HG03342 (cell line): ENCODE measurements at regions not wholly inside any gene's neighbourhood (a gene's known extent, or its start where the extent isn't known, plus 50 kb on each side); places are given as distances from the start of the nearest gene placed in this dataset.

ENCODE experiments used
- ATAC-seq: cut with Tn5 transposase; IDR thresholded peaks from one replicate; pipeline ENCODE4 v1.9.1; 2021; ENCODE audit warnings: mild to moderate bottlenecking, moderate library complexity; ENCODE audit not compliant: unreplicated experiment

- ATAC-seq = no peak
Observed at GRCh38 chrX:149275836-149276235, 229.3 kb downstream of the IDS start.

- no peak for ATAC-seq
Observed at GRCh38 chrX:149274516-149275105, 230.5 kb downstream of the IDS start.

- ATAC-seq = no peak
Observed at GRCh38 chrX:149272690-149273463, 232.2 kb downstream of the IDS start.

DNA sequence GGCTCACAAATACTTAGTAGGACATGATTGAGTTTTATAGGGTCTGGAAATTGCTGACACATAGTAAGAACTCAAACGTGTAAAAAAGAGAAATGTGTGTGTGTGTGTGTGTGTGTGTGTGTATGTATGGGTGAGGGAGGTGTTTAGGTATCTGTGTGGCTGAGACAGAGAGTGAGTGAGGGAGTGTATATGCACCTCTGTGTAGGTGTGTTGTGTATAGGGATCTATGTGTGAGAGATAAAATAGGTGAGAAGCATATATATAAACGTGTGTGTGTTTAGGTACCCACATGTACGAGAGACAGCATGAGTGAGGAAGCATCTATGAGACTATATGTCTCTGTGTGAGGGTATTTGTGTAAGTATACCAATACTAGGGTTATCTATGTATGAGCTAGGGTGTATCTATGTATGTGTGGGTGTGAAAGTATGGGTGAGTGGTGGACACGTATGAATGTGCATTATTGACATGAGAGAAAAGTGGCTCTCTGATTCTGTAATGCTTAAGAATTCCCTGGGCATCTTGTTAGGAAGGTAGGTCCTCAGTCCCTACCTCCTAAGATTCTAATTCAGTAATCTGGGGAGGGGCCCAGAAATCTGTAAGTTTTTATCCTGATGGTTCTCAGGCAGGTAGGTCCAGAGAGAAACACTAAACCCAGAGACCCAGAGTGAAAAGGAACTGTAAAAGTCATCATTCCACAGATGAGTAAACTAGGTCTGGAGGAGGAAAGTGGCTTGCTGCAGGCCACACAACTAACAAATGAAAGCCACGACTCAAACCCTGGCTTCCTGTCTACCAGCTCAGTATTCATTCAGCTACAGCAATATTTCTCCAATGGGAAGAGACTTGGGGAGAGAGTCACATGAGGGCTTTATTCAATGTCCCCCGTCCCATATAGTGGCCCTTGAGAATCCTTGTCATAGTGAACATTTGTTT, 237.0 kb downstream of the IDS start:
- ATAC-seq = peak; percentile 81

DNA sequence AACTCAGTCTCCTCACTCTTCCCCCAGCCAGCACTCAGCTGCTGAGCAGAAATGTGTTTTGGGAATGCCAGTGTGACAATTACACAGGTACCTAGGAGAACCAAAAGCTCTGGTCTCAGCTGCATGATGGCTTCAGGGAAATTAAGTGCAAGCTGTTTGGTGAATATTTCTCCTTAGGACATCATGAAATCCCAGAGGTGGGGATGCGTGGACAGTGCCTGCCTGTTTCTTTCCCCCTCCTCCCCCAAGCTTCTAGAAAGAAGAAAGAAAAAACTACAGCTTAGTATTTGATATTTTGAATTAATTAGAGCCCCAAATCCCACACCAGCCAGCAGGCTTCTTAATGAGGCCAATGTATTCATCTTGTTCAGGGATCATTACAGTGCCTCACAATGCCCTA, 243.0 kb downstream of the IDS start:
- ATAC-seq = no peak

GRCh38 chrX:149259241-149259640, 245.9 kb downstream of the IDS start:
- no peak for ATAC-seq

DNA sequence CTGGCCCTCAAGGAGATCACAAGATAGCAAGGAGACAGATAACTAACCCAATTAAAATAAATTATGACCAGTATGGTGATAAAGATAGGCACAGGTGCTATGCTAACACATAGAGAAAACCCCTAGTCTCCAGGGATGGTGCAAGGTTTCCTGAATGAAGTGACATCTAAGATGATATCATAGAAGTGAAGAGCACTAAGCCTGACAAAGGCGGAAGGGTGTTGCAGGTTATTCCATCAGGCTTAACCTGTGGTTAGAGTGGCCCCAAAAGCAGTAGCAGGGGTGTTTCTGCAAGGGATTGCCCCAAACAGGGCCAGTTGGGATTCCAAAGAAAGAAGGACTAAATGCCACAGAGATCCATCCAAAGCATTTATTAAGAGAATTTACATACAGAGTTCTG, 249.2 kb downstream of the IDS start:
- no peak for ATAC-seq

DNA sequence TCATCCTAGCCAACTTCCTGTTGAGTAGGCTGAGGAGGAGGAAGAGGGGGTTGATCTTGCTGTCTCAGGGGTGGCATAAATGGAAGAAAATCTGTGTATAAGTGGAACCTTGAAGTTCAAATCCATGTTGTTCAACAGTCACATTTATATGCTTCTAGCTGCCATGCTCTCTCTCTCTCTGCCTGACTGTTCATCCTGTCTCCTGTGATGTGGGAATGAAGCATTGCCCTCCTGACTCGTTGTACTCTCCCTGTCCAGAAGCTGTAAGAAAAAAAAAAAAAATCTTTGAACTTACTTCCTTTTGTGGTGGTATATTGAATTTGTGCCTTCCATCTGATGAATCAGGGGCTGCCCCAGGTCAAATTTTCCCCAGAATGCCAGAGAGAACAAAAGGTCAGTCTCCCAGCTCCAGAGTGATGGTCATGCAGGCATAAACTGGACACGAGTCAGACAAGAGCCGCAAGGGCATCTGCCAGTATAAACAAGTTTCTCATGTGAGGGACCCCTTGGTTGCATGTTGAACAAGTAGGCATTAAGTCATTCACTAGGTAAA, 257.0 kb downstream of the IDS start:
- ATAC-seq = no peak

DNA sequence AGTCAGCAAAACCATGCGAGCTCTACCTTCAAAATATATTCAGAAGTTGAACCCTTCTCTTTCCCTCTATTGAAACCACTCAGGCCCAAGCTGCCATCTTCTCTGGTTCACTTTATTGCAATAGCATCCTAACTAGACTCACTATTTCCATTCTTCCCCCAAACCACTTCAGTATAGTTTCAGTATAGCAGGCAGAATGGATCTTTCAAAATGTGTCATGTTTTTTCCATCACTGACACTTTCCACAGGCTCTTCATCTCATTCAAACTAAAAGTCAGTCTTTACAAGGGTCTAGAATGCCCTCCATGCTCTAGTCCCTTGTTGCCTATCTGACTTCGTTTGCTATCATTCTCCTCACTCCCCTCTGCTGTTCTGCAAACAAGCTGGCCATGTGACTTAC, 274.4 kb downstream of the IDS start:
- ATAC-seq = no peak

- ATAC-seq = no peak
Observed at GRCh38 chrX:149223854-149224253, 281.3 kb downstream of the IDS start.

DNA sequence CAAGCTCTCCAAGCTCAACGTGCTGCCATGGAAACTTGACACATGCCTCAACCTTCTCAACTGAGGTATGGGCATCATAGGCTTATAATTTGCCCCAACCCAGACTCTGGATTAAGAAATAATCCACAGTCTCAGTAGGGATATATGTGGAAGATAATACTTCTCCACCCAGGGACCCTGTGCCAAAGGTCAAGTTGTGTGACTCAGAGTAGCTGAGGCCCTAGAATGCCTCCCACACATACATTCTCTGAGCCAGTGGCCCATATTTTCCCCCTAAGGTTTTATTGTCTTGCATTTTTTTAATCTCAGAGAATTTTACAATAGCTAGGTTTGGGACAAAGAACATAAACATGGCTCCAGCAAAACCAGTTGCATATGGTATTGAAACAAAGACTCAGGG, 283.1 kb downstream of the IDS start:
- no peak for ATAC-seq

DNA sequence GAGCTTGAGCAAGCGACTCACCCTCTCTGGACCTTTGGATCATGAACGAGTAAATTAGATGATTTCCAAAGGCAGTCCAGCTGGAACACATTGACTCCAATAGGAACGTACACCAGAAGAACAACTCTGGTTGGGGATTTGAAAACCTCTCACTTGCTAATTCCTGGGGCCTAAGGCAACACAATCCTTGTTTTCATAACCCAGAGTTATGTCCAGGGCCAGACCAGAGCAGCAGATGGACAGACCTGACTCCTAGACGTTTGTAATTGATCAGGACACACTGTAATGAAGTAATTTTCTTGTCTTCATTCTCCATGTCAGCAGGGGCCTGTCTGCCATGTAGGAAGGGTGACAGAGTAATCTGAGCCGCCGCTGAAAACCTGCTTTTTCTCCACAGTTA, 283.9 kb downstream of the IDS start:
- ATAC-seq = no peak

DNA sequence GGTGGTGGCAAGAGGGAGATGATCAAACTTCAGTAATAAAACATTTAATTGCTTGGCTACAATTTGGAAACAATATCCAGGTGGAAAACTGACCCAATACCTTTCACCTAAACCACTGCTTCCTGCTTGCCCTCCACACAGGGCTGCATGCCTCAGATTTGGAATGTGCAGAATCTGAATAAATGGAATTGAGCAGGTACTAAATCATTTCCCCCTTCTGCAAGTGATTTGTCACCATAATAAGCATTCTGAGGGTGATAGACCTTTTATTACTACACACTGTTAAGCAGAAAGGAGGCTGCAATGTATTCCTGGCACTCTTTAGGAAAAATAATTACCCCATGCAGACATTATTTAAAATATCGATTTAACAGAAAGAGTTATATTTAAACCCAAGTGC, 291.8 kb downstream of the IDS start:
- ATAC-seq = no peak

- ATAC-seq = no peak
Observed at GRCh38 chrX:149208307-149208706, 296.8 kb downstream of the IDS start.

GRCh38 chrX:149207518-149207917, 297.6 kb downstream of the IDS start:
- ATAC-seq = no peak

DNA sequence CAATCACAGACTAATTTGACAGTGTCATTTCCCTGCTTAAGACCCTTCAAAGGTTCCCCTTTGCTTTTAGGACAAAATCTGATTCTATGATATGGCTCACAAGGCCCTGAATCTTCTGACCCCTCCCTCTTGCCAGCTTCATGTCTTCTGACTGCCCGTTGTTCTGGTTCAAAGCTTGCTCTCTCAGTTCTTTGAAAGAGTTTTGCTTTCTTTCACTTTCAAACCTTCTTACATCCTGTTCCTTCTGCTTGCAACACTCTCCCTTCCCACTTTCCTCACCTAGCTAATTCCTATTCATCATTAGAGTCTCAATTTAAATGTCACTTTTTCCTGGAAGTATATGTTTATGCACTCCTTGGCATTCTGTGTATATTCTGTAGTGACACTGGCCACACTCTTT, 299.2 kb downstream of the IDS start:
- ATAC-seq = peak; percentile 65

GRCh38 chrX:149205081-149205480, 300.0 kb downstream of the IDS start:
- ATAC-seq = no peak

DNA sequence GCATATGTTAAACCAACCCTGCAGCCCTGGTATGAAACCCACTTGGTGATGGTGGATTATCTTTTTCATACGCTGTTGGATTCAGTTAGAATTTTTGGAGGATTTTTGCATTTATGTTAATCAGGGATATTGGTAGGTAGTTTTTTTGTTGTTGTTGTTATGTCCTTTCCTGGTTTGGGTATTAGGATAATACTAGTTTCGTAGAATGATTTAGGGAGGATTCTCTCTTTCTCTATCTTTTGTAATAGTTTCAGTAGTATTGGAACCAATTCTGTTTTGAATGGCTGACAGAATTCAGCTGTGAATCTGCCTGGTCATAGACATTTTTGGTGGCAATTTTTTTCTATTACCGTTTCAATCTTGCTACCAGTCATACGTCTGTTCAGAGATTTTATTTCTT, 305.4 kb downstream of the IDS start:
- ATAC-seq = no peak

DNA sequence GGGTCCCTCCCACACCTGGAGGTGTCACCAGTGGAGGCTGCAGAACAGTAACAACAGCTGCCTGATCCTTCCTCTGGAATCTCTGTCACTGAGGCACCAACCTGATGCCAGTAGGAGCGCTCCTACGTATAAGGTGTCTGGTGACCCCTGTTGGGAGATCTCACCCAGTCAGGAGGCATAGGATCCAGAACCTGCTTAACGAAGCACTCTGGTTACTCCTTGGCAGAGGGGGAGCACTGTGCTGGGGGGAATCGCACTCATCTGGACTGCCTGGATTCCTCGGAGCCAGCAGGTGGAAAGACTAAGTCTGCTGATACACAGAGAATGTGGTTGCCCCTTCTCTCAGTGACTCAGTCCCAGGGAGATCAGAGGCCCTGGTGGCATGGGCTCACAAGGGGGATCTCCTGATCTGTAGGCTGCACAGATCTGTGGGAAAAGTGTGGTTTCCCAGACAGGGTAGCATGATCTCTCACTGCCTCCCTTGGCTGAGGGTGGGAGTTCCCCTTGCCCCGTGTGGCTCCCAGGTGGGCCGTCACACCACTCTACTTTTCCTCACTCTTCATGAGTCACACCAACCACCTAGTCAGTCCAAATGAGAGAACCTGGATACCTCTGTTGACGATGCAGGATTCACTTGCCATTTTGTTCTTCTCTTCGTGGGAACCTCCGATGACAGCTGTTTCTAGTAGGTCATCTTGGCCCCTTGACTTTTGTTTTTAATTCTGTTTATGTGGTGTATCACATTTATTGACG, 305.9 kb downstream of the IDS start:
- ATAC-seq = peak; percentile 70

DNA sequence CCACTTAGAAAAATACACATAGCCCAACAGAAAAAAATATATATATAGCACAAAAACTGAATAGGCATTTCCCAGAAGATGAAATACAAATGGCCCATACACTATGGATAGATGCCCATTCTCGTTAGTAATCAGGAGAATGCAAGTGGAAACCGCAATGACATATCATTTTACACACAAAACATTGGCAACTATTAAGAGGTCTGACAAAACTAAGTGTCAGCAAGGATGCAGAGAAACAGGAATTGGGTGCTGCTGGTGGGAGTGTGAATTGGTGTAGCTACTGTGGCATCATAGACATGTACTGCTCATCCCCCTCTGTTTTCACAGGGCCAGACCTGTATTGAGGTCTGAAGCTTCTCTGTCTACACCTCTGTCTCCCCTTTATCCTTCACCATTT, 320.0 kb downstream of the IDS start:
- no peak for ATAC-seq
